OCI-LY1 (cell line): ENCODE measurements at regions not wholly inside any gene's neighbourhood (a gene's known extent, or its start where the extent isn't known, plus 50 kb on each side); places are given as distances from the start of the nearest gene placed in this dataset.

Experiments used
- CTCF ChIP-seq: fragments of 200-600 bp; sonication (generic), shearing (Covaris generic); IDR thresholded peaks from 2 replicates; pipeline ENCODE4 v1.5.1; 2017; ENCODE audit warnings: mild to moderate bottlenecking, antibody characterized with exemption, low read length, moderate library complexity, mixed read lengths
- EZH2 ChIP-seq: fragments of 200-600 bp; sonication (generic), shearing (Covaris generic); IDR thresholded peaks from 2 replicates; pipeline ENCODE4 v1.8.0; 2017; ENCODE audit warnings: borderline replicate concordance, mixed run types, mild to moderate bottlenecking, antibody characterized with exemption, low read length, moderate library complexity, mixed read lengths

GRCh38 chr6:15819841-15820240, 157.0 kb upstream of the DTNBP1 start:
- TF ChIP-seq CTCF (no peak), EZH2 (no peak)
